NCI-H2196 treated with DMSO at 0.1 percent for 48 hours (cell line): ENCODE measurements at regions not wholly inside any gene's neighbourhood (a gene's known extent, or its start where the extent isn't known, plus 50 kb on each side); places are given as distances from the start of the nearest gene placed in this dataset.

Experiments
- DNase-seq: peaks from one replicate; lab custom pipeline; 2025; ENCODE audit not compliant: unreplicated experiment; lab: John Stamatoyannopoulos, UW

- DNase-seq, result no peak
These were observed 449.8 kb downstream of the ARHGEF28 start for GRCh38 chr5:74075501-74076484.

- DNase-seq, result no peak
These were observed 448.1 kb downstream of the ARHGEF28 start for GRCh38 chr5:74074111-74074510.

GRCh38 chr5:74073257-74073656, 447.3 kb downstream of the ARHGEF28 start:
- no peak for DNase-seq

GRCh38 chr5:74072646-74073045, 446.6 kb downstream of the ARHGEF28 start:
- DNase-seq, result no peak

GRCh38 chr5:74070766-74071165, 444.8 kb downstream of the ARHGEF28 start:
- DNase-seq, result no peak

- no peak for DNase-seq
These were observed 443.7 kb downstream of the ARHGEF28 start for GRCh38 chr5:74069741-74070140.

GRCh38 chr5:74067748-74068541, 441.9 kb downstream of the ARHGEF28 start:
- no peak for DNase-seq

GRCh38 chr5:74064911-74065310, 438.9 kb downstream of the ARHGEF28 start:
- no peak for DNase-seq

GRCh38 chr5:74064225-74064624, 438.2 kb downstream of the ARHGEF28 start:
- DNase-seq, result no peak

- DNase-seq, result no peak
These were observed 437.8 kb downstream of the ARHGEF28 start for GRCh38 chr5:74063821-74064220.

GRCh38 chr5:74063346-74063745, 437.4 kb downstream of the ARHGEF28 start:
- DNase-seq, result no peak

- no peak for DNase-seq
These were observed 435.3 kb downstream of the ARHGEF28 start for GRCh38 chr5:74061292-74061691.

- DNase-seq, result no peak
These were observed 433.7 kb downstream of the ARHGEF28 start for GRCh38 chr5:74059706-74060105.

- no peak for DNase-seq
These were observed 430.8 kb downstream of the ARHGEF28 start for GRCh38 chr5:74056789-74057164.

GRCh38 chr5:74056107-74056788, 430.3 kb downstream of the ARHGEF28 start:
- no peak for DNase-seq

GRCh38 chr5:74055486-74056106, 429.6 kb downstream of the ARHGEF28 start:
- no peak for DNase-seq

- no peak for DNase-seq
These were observed 428.8 kb downstream of the ARHGEF28 start for GRCh38 chr5:74054641-74055421.

GRCh38 chr5:74054139-74054538, 428.1 kb downstream of the ARHGEF28 start:
- DNase-seq, result no peak

GRCh38 chr5:74052441-74053221, 426.6 kb downstream of the ARHGEF28 start:
- DNase-seq, result no peak
